Neural cell (in vitro differentiated cells): ENCODE measurements at regions not wholly inside any gene's neighbourhood (a gene's known extent, or its start where the extent isn't known, plus 50 kb on each side); places are given as distances from the start of the nearest gene placed in this dataset.

ENCODE experiments used
- CTCF ChIP-seq: fragments of 450-650 bp; IDR thresholded peaks from 2 replicates; pipeline ENCODE4 v1.5.1; 2014; ENCODE audit warnings: antibody characterized with exemption, mild to moderate bottlenecking, moderate library complexity; ENCODE audit not compliant: poor library complexity, severe bottlenecking
- EP300 ChIP-seq: fragments of 450-650 bp; conservative IDR thresholded peaks from 2 replicates; pipeline ENCODE4 v1.6.1; 2014; ENCODE audit warnings: antibody characterized with exemption, mild to moderate bottlenecking, moderate library complexity; ENCODE audit not compliant: poor library complexity, severe bottlenecking
- POLR2AphosphoS5 ChIP-seq: IDR thresholded peaks from 2 replicates; pipeline ENCODE4 v1.6.1; 2012
- RAD21 ChIP-seq: fragments of 450-650 bp; conservative IDR thresholded peaks from 2 replicates; pipeline ENCODE4 v1.6.1; 2014; ENCODE audit warnings: antibody characterized with exemption, mild to moderate bottlenecking, moderate library complexity
- REST ChIP-seq: IDR thresholded peaks from 2 replicates; pipeline ENCODE4 v1.6.1; 2012; ENCODE audit warnings: borderline replicate concordance
- TAF1 ChIP-seq: IDR thresholded peaks from 2 replicates; pipeline ENCODE4 v1.6.1; 2012; ENCODE audit warnings: low read depth

GRCh38 chr12:47378907-47379306 is 299.1 kb upstream of the AMIGO2 start:
- TF ChIP-seq CTCF, result no peak
- no peak for TF ChIP-seq REST
- no peak for TF ChIP-seq EP300
- no peak for TF ChIP-seq RAD21
- no peak for TF ChIP-seq POLR2AphosphoS5
- no peak for TF ChIP-seq TAF1
